GM12878 (cell line): ENCODE measurements at regions not wholly inside any gene's neighbourhood (a gene's known extent, or its start where the extent isn't known, plus 50 kb on each side); places are given as distances from the start of the nearest gene placed in this dataset.

Experiments used
- ATAC-seq: fragments of 200-7000 bp; cut with Tn5 transposase; 3 replicates; pipeline ENCODE4 v1.9.1; 2020; ENCODE audit warnings: mild to moderate bottlenecking, moderate library complexity
- BruUV-seq: library from RNA; stranded (reverse); fragments of 400-500 nt; replicated peaks from 2 replicates; lab custom pipeline; 2021; lab: Mats Ljungman, UMichigan
- CTCF ChIA-PET: fragments of 300-600 bp; sonication (Branson Sonifier 250); formaldehyde crosslinking; extraction: SDS; loops from one replicate; lab custom pipeline; 2021; ENCODE audit warnings: inconsistent platforms; lab: Yijun Ruan, JAX
- POLR2A ChIA-PET: fragments of 350-600 bp; formaldehyde crosslinking; extraction: SDS; loops from one replicate; lab custom pipeline; 2021; ENCODE audit warnings: inconsistent platforms; lab: Charles Lee
- RAD21 ChIA-PET: fragments of 300-600 bp; sonication (Branson Sonifier 250); formaldehyde crosslinking; loops from one replicate; lab custom pipeline; 2023; ENCODE audit warnings: antibody characterized with exemption; ENCODE audit not compliant: unreplicated experiment; lab: Charles Lee
- SMC1A ChIA-PET: fragments of 300-600 bp; sonication (Branson Sonifier 250); formaldehyde crosslinking; loops from one replicate; lab custom pipeline; 2023; ENCODE audit not compliant: unreplicated experiment, uncharacterized antibody; lab: Charles Lee
- DNase-seq: peaks from one replicate; pipeline ENCODE4 v3.0.0-alpha.2; 2011; ENCODE audit warnings: low read depth, low spot score
- FAIRE-seq: peaks from 3 replicates; lab custom pipeline; 2011; peaks lifted over from hg19 to GRCh38; lab: Jason Lieb, UNC
- H2AFZ ChIP-seq: 2 replicates; pipeline ENCODE4 v1.6.0; 2011; ENCODE audit warnings: low read depth, low read length, control low read depth; ENCODE audit not compliant: control insufficient read depth
- H3K27ac ChIP-seq: 2 replicates; pipeline ENCODE4 v1.5.1; 2011; ENCODE audit warnings: control low read depth; ENCODE audit not compliant: control insufficient read depth, insufficient read depth
- H3K27me3 ChIP-seq, 2 experiments: replicated peaks in 1 of 2; 2 replicates each; pipeline versions ENCODE4 v1.6.0 to v1.6.1; 2011; ENCODE audit warnings: low read length in 1 of 2; ENCODE audit not compliant: control insufficient read depth in 2 of 2, insufficient read depth in 2 of 2
- H3K36me3 ChIP-seq, 2 experiments: 2 replicates each; pipeline ENCODE4 v1.5.1; 2011; ENCODE audit warnings: low read length in 1 of 2; ENCODE audit not compliant: control insufficient read depth in 2 of 2, insufficient read depth in 2 of 2
- H3K4me1 ChIP-seq: 2 replicates; pipeline ENCODE4 v1.6.1; 2011; ENCODE audit warnings: mild to moderate bottlenecking, low read length, moderate library complexity, mixed read lengths; ENCODE audit not compliant: control insufficient read depth, insufficient read depth
- H3K4me2 ChIP-seq: 2 replicates; pipeline ENCODE4 v1.6.0; 2011; ENCODE audit warnings: control low read depth; ENCODE audit not compliant: control insufficient read depth, insufficient read depth
- H3K4me3 ChIP-seq: fragments of 200-600 bp; sonication (generic); 2 replicates; pipeline ENCODE4 v1.5.1; 2016
- H3K79me2 ChIP-seq: 2 replicates; pipeline ENCODE4 v1.6.0; 2011; ENCODE audit warnings: low read length; ENCODE audit not compliant: control insufficient read depth, insufficient read depth
- H3K9ac ChIP-seq: 2 replicates; pipeline ENCODE4 v1.8.0; 2011; ENCODE audit warnings: low read length, control low read depth, mixed read lengths; ENCODE audit not compliant: control insufficient read depth, insufficient read depth
- H3K9me3 ChIP-seq: replicated peaks from 3 replicates; pipeline ENCODE4 v1.5.1; 2011; ENCODE audit warnings: mild to moderate bottlenecking, low read length; ENCODE audit not compliant: control insufficient read depth, insufficient read depth
- H4K20me1 ChIP-seq: 2 replicates; pipeline ENCODE4 v1.6.0; 2011; ENCODE audit not compliant: control insufficient read depth, insufficient read depth
- CREM ChIP-seq: IDR thresholded peaks from 2 replicates; pipeline ENCODE4 v1.6.1; 2014; ENCODE audit warnings: antibody characterized with exemption, low read depth
- CTCF ChIP-seq, 3 experiments: IDR thresholded peaks in 2 of 3; conservative IDR thresholded peaks in 1 of 3; 2 replicates each; pipeline ENCODE4 v1.5.1; 2011; ENCODE audit warnings: low read depth in 3 of 3, low read length in 3 of 3, mild to moderate bottlenecking in 3 of 3, control low read depth in 2 of 3, moderate library complexity in 2 of 3, inconsistent platforms in 1 of 3, mixed read lengths in 1 of 3; ENCODE audit not compliant: control insufficient read depth in 2 of 3, insufficient read depth in 1 of 3; ENCODE audit errors: extremely low read depth in 1 of 3
- NFIC ChIP-seq: IDR thresholded peaks from 2 replicates; pipeline ENCODE4 v1.6.1; 2012; ENCODE audit warnings: low read depth, mild to moderate bottlenecking, inconsistent platforms, low read length, moderate library complexity
- SMC3 ChIP-seq: IDR thresholded peaks from 2 replicates; pipeline ENCODE4 v1.6.1; 2011; ENCODE audit warnings: low read length, improper control_type of control experiment, borderline replicate concordance
- STAT1 ChIP-seq: fragments of 450-650 bp; conservative IDR thresholded peaks from 2 replicates; pipeline ENCODE4 v1.6.1; 2014; ENCODE audit warnings: antibody characterized with exemption, mild to moderate bottlenecking
- ZBTB11 ChIP-seq: fragments of 450-650 bp; formaldehyde crosslinking; IDR thresholded peaks from 2 replicates; pipeline ENCODE4 v1.5.0; 2022; ENCODE audit warnings: mild to moderate bottlenecking, missing genetic modification characterization
- WGBS: methylation state at CpG from one replicate; pipeline ENCODE4 v1.1.6; 2016; ENCODE audit warnings: low lambda C conversion rate; ENCODE audit not compliant: insufficient replicate concordance, insufficient coverage; ENCODE audit errors: missing lambda C conversion rate; 5-methylcytosine and 5-hydroxymethylcytosine counted together
- in situ Hi-C: fragments of 300-500 bp; cut with MboI; formaldehyde crosslinking; loops from 9 replicates; pipeline ENCODE4 v1.14.3; 2018; ENCODE audit warnings: mixed read lengths
- intact Hi-C: fragments of 100-400 bp; cut with micrococcal nuclease; formaldehyde crosslinking; loops from one replicate; pipeline ENCODE4 v1.14.2; 2022; ENCODE audit not compliant: unreplicated experiment

GRCh38 chrX:77160301-77160700, 286.9 kb upstream of the FGF16 start:
- in situ Hi-C loops, result no loop called here
- no peak overlapping the region for H3K9ac ChIP-seq
- H3K9me3 ChIP-seq, result no peaks in the 10 kb centered on the region
- no peak overlapping the region for H3K4me2 ChIP-seq
- ATAC-seq (peak; percentile 41; the same call in 1 of the 3 replicates), DNase-seq (no peak), FAIRE-seq (no peak)
- intact Hi-C loops, result no loop called here
- H3K79me2 ChIP-seq, result no peaks in the 10 kb centered on the region
- H4K20me1 ChIP-seq, result no peaks in the 10 kb centered on the region
- ChIA-PET POLR2A (no interaction called here), CTCF (no interaction called here), SMC1A (no interaction called here), RAD21 (no interaction called here)
- H3K27ac ChIP-seq, result no peak overlapping the region
- TF ChIP-seq SMC3 (0 out of 2 replicates have a peak, but pooled peaks have one; percentile 17), CREM (no peak), STAT1 (no peak), NFIC (no peak), ZBTB11 (no peak), CTCF (IDR thresholded peaks at IDR 0.05 in 2 of 3, conservative IDR thresholded peaks at IDR 0.05 in 1 of 3; ENCODE audit: control insufficient read depth in 2 of 3, extremely low read depth in 1 of 3, insufficient read depth in 1 of 3, low read depth in 3 of 3, low read length in 3 of 3) (peak; percentile 22 to 33 (median 26); a peak in 2 of 6 replicates)
- no peaks in the 10 kb centered on the region for H3K36me3 ChIP-seq
- WGBS, result 0% methylated on average over 2 of the region's 2 CpGs
- no TSS peak for BruUV-seq
- H3K4me1 ChIP-seq, result no peaks in the 10 kb centered on the region
- H3K4me3 ChIP-seq, result no peak overlapping the region
- H3K27me3 ChIP-seq, result no peaks in the 10 kb centered on the region
- H2AFZ ChIP-seq, result no peak overlapping the region
